ENCODE measurements at regions not wholly inside any gene's neighbourhood (a gene's known extent, or its start where the extent isn't known, plus 50 kb on each side); places are given as distances from the start of the nearest gene placed in this dataset.

- H3K4me3 ChIP-seq (ENCODE audit: low read length): no peak overlapping the region
- no peak for DNase-seq (ENCODE audit: low read depth)
- TF ChIP-seq CTCF (IDR thresholded peaks at IDR 0.05; ENCODE audit: insufficient read depth, low read depth, low read length, missing control alignments): no peak
These were observed 149.4 kb upstream of the CNTN3 start for GRCh38 chr3:74763830-74764229.

GRCh38 chr3:74756674-74757073, 142.2 kb upstream of the CNTN3 start:
- DNase-seq (ENCODE audit: low read depth): no peak

GRCh38 chr3:74752290-74752689, 137.8 kb upstream of the CNTN3 start:
- no peak for TF ChIP-seq CTCF (IDR thresholded peaks at IDR 0.05; ENCODE audit: insufficient read depth, low read depth, low read length, missing control alignments)
- H3K4me3 ChIP-seq (ENCODE audit: low read length): no peak overlapping the region
- DNase-seq (ENCODE audit: low read depth): no peak

More at GRCh38 chr3:74756674-74757073, 142.2 kb upstream of the CNTN3 start:
- no peak for TF ChIP-seq CTCF (IDR thresholded peaks at IDR 0.05; ENCODE audit: insufficient read depth, low read depth, low read length, missing control alignments)
- no peak overlapping the region for H3K4me3 ChIP-seq (ENCODE audit: low read length)

- no peak for DNase-seq (ENCODE audit: low read depth)
- H3K4me3 ChIP-seq (ENCODE audit: low read length): no peak overlapping the region
- no peak for TF ChIP-seq CTCF (IDR thresholded peaks at IDR 0.05; ENCODE audit: insufficient read depth, low read depth, low read length, missing control alignments)
These were observed 137.3 kb upstream of the CNTN3 start for GRCh38 chr3:74751775-74752174.

- no peak for TF ChIP-seq CTCF (IDR thresholded peaks at IDR 0.05; ENCODE audit: insufficient read depth, low read depth, low read length, missing control alignments)
- no peak for DNase-seq (ENCODE audit: low read depth)
- no peak overlapping the region for H3K4me3 ChIP-seq (ENCODE audit: low read length)
These were observed 136.4 kb upstream of the CNTN3 start for GRCh38 chr3:74750901-74751300.

- H3K4me3 ChIP-seq (ENCODE audit: low read length): no peak overlapping the region
- DNase-seq (ENCODE audit: low read depth): no peak
- TF ChIP-seq CTCF (IDR thresholded peaks at IDR 0.05; ENCODE audit: insufficient read depth, low read depth, low read length, missing control alignments): no peak
These were observed 124.8 kb upstream of the CNTN3 start for GRCh38 chr3:74739242-74739641.

GRCh38 chr3:74722211-74722610, 107.8 kb upstream of the CNTN3 start:
- H3K4me3 ChIP-seq (ENCODE audit: low read length): no peak overlapping the region
- no peak for TF ChIP-seq CTCF (IDR thresholded peaks at IDR 0.05; ENCODE audit: insufficient read depth, low read depth, low read length, missing control alignments)
- no peak for DNase-seq (ENCODE audit: low read depth)

Measured in epithelial cell of esophagus (primary cell).